MM.1S (cell line): ENCODE measurements at regions not wholly inside any gene's neighbourhood (a gene's known extent, or its start where the extent isn't known, plus 50 kb on each side); places are given as distances from the start of the nearest gene placed in this dataset.

Source experiments
- DNase-seq: peaks from one replicate; pipeline ENCODE4 v3.0.0-alpha.2; 2015
- H2AFZ ChIP-seq: fragments of 300-600 bp; sonication (generic); 2 replicates; pipeline ENCODE4 v1.6.0; 2016; ENCODE audit warnings: antibody characterized with exemption, low read length
- H3F3A ChIP-seq: fragments of 300-600 bp; sonication (generic); 2 replicates; pipeline ENCODE4 v1.6.1; 2016; ENCODE audit warnings: mild to moderate bottlenecking, antibody characterized with exemption, low read length, moderate library complexity, mixed read lengths; ENCODE audit not compliant: insufficient read depth
- H3K27ac ChIP-seq: fragments of 300-600 bp; sonication (generic); 2 replicates; pipeline ENCODE4 v1.5.1; 2016; ENCODE audit warnings: mild to moderate bottlenecking, low read length
- H3K27me3 ChIP-seq: fragments of 300-600 bp; sonication (generic); replicated peaks from 2 replicates; pipeline ENCODE4 v1.6.0; 2016; ENCODE audit warnings: low read length; ENCODE audit not compliant: insufficient read depth
- H3K36me3 ChIP-seq: fragments of 300-600 bp; sonication (generic); replicated peaks from 2 replicates; pipeline ENCODE4 v1.6.1; 2016; ENCODE audit warnings: mild to moderate bottlenecking, low read length, mixed read lengths; ENCODE audit not compliant: insufficient read depth
- H3K4me1 ChIP-seq: fragments of 300-600 bp; sonication (generic); 2 replicates; pipeline ENCODE4 v1.6.1; 2016; ENCODE audit warnings: low read length, mixed read lengths
- H3K4me2 ChIP-seq: fragments of 300-600 bp; sonication (generic); 2 replicates; pipeline ENCODE4 v1.6.0; 2016; ENCODE audit warnings: low read depth, low read length
- H3K4me3 ChIP-seq: fragments of 300-600 bp; sonication (generic); 2 replicates; pipeline ENCODE4 v1.5.1; 2016; ENCODE audit warnings: low read length, mixed read lengths
- H3K79me2 ChIP-seq: fragments of 300-600 bp; sonication (generic); 2 replicates; pipeline ENCODE4 v1.6.1; 2016; ENCODE audit warnings: mixed run types, low read length, mixed read lengths
- H3K9ac ChIP-seq: fragments of 300-600 bp; sonication (generic); 2 replicates; pipeline ENCODE4 v1.6.1; 2016; ENCODE audit warnings: low read length, mixed read lengths
- H3K9me2 ChIP-seq: fragments of 300-600 bp; sonication (generic); replicated peaks from 2 replicates; pipeline ENCODE4 v1.6.1; 2016; ENCODE audit warnings: mild to moderate bottlenecking, low read length, mixed read lengths; ENCODE audit not compliant: insufficient read depth
- H3K9me3 ChIP-seq: fragments of 300-600 bp; sonication (generic); replicated peaks from 2 replicates; pipeline ENCODE4 v1.6.1; 2016; ENCODE audit warnings: mild to moderate bottlenecking, low read length, mixed read lengths; ENCODE audit not compliant: insufficient read depth
- H4K20me1 ChIP-seq: fragments of 300-600 bp; sonication (generic); 2 replicates; pipeline ENCODE4 v1.6.1; 2016; ENCODE audit warnings: mild to moderate bottlenecking, low read length, moderate library complexity, mixed read lengths; ENCODE audit not compliant: insufficient read depth
- CTCF ChIP-seq: fragments of 300-600 bp; sonication (generic); IDR thresholded peaks from 2 replicates; pipeline ENCODE4 v1.5.1; 2016; ENCODE audit warnings: antibody characterized with exemption, low read length, mixed read lengths
- EZH2 ChIP-seq: fragments of 300-600 bp; sonication (generic); optimal IDR thresholded peaks from 2 replicates; pipeline ENCODE3; 2017; ENCODE audit warnings: low read depth, mild to moderate bottlenecking, antibody characterized with exemption, low read length, mixed read lengths
- EZH2phosphoT487 ChIP-seq: fragments of 300-600 bp; sonication (generic); IDR thresholded peaks from 2 replicates; pipeline ENCODE4 v1.6.1; 2018; ENCODE audit warnings: antibody characterized with exemption, low read length

GRCh38 chr21:16378525-16378924 lies 648.7 kb downstream of the USP25 start:
- no peaks in the 10 kb centered on the region for H3K9me2 ChIP-seq
- H3K27me3 ChIP-seq = no peaks in the 10 kb centered on the region
- H3K4me1 ChIP-seq = no peaks in the 10 kb centered on the region
- no peak overlapping the region for H2AFZ ChIP-seq
- no peak for DNase-seq
- no peaks in the 10 kb centered on the region for H3K79me2 ChIP-seq
- no peak overlapping the region for H3K9ac ChIP-seq
- H3K9me3 ChIP-seq = no peaks in the 10 kb centered on the region
- H3K36me3 ChIP-seq = no peaks in the 10 kb centered on the region
- no peaks in the 10 kb centered on the region for H3F3A ChIP-seq
- H4K20me1 ChIP-seq = no peaks in the 10 kb centered on the region
- no peak overlapping the region for H3K27ac ChIP-seq
- no peak overlapping the region for H3K4me3 ChIP-seq
- TF ChIP-seq EZH2phosphoT487 (no peak), EZH2 (no peak), CTCF (no peak)
- no peak overlapping the region for H3K4me2 ChIP-seq

GRCh38 chr21:16388291-16388690 lies 658.5 kb downstream of the USP25 start:
- no peaks in the 10 kb centered on the region for H3K36me3 ChIP-seq
- H3F3A ChIP-seq = no peaks in the 10 kb centered on the region
- no peak overlapping the region for H3K9ac ChIP-seq
- H4K20me1 ChIP-seq = no peaks in the 10 kb centered on the region
- H3K4me1 ChIP-seq = no peaks in the 10 kb centered on the region
- H3K9me3 ChIP-seq = no peaks in the 10 kb centered on the region
- H2AFZ ChIP-seq = no peak overlapping the region
- no peak overlapping the region for H3K4me2 ChIP-seq
- no peaks in the 10 kb centered on the region for H3K79me2 ChIP-seq
- no peak overlapping the region for H3K4me3 ChIP-seq
- TF ChIP-seq EZH2 = no peak
- TF ChIP-seq EZH2phosphoT487 = no peak
- TF ChIP-seq CTCF = no peak
- no peaks in the 10 kb centered on the region for H3K27me3 ChIP-seq
- no peak for DNase-seq
- H3K9me2 ChIP-seq = no peaks in the 10 kb centered on the region
- no peak overlapping the region for H3K27ac ChIP-seq

GRCh38 chr21:16388911-16389560 lies 659.3 kb downstream of the USP25 start:
- H3K9me3 ChIP-seq = no peaks in the 10 kb centered on the region

More at GRCh38 chr21:16388911-16389560, 659.3 kb downstream of the USP25 start:
- Histone ChIP-seq H3K9ac (no peak overlapping the region), H2AFZ (no peak overlapping the region), H3K79me2 (no peaks in the 10 kb centered on the region), H3K4me2 (no peak overlapping the region), H4K20me1 (no peaks in the 10 kb centered on the region), H3K4me3 (no peak overlapping the region), H3K27me3 (no peaks in the 10 kb centered on the region), H3F3A (no peaks in the 10 kb centered on the region), H3K9me2 (no peaks in the 10 kb centered on the region), H3K27ac (no peak overlapping the region), H3K36me3 (no peaks in the 10 kb centered on the region), H3K4me1 (no peaks in the 10 kb centered on the region)
- no peak for DNase-seq
- TF ChIP-seq EZH2 = no peak
- TF ChIP-seq CTCF = no peak
- TF ChIP-seq EZH2phosphoT487 = no peak
